Transverse colon (tissue), 3 donors: ENCODE measurements at regions not wholly inside any gene's neighbourhood (a gene's known extent, or its start where the extent isn't known, plus 50 kb on each side); places are given as distances from the start of the nearest gene placed in this dataset.

Source experiments
- POLR2A ChIP-seq: fragments of 450-650 bp; IDR thresholded peaks from one replicate; pipeline ENCODE4 v1.6.1; 2016; ENCODE audit warnings: antibody characterized with exemption, mild to moderate bottlenecking, moderate library complexity
- TF ChIP-seq, protein P1 (sequence below), 5 experiments: fragments of 200-600 bp in 3 of 5; fragments of 450-650 bp in 2 of 5; sonication (generic) in 3 of 5; IDR thresholded peaks; 1 replicate in 2 of 5; 2 replicates in 3 of 5; pipeline ENCODE4 v1.5.1; 2016 to 2017; ENCODE audit warnings: antibody characterized with exemption in 5 of 5, inconsistent platforms in 3 of 5, mild to moderate bottlenecking in 2 of 5, moderate library complexity in 1 of 5

GRCh38 chr3:34008191-34008590, 209.8 kb downstream of the PDCD6IP start:
- TF ChIP-seq POLR2A, result no peak
- TF ChIP-seq, protein P1, sequence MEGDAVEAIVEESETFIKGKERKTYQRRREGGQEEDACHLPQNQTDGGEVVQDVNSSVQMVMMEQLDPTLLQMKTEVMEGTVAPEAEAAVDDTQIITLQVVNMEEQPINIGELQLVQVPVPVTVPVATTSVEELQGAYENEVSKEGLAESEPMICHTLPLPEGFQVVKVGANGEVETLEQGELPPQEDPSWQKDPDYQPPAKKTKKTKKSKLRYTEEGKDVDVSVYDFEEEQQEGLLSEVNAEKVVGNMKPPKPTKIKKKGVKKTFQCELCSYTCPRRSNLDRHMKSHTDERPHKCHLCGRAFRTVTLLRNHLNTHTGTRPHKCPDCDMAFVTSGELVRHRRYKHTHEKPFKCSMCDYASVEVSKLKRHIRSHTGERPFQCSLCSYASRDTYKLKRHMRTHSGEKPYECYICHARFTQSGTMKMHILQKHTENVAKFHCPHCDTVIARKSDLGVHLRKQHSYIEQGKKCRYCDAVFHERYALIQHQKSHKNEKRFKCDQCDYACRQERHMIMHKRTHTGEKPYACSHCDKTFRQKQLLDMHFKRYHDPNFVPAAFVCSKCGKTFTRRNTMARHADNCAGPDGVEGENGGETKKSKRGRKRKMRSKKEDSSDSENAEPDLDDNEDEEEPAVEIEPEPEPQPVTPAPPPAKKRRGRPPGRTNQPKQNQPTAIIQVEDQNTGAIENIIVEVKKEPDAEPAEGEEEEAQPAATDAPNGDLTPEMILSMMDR (IDR thresholded peaks at IDR 0.05), result no peak
